ENCODE measurements at regions not wholly inside any gene's neighbourhood (a gene's known extent, or its start where the extent isn't known, plus 50 kb on each side); places are given as distances from the start of the nearest gene placed in this dataset.

GRCh38 chr2:52918551-52918950 is 849.1 kb upstream of the CHAC2 start:
- TF ChIP-seq, protein P1, sequence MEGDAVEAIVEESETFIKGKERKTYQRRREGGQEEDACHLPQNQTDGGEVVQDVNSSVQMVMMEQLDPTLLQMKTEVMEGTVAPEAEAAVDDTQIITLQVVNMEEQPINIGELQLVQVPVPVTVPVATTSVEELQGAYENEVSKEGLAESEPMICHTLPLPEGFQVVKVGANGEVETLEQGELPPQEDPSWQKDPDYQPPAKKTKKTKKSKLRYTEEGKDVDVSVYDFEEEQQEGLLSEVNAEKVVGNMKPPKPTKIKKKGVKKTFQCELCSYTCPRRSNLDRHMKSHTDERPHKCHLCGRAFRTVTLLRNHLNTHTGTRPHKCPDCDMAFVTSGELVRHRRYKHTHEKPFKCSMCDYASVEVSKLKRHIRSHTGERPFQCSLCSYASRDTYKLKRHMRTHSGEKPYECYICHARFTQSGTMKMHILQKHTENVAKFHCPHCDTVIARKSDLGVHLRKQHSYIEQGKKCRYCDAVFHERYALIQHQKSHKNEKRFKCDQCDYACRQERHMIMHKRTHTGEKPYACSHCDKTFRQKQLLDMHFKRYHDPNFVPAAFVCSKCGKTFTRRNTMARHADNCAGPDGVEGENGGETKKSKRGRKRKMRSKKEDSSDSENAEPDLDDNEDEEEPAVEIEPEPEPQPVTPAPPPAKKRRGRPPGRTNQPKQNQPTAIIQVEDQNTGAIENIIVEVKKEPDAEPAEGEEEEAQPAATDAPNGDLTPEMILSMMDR (conservative IDR thresholded peaks at IDR 0.05; ENCODE audit: low read depth, low read length): no peak
- no peak for TF ChIP-seq EZH2 (IDR thresholded peaks at IDR 0.05; ENCODE audit: borderline replicate concordance, low read depth, low read length, poor library complexity, severe bottlenecking)
